H54 (cell line): ENCODE measurements at regions not wholly inside any gene's neighbourhood (a gene's known extent, or its start where the extent isn't known, plus 50 kb on each side); places are given as distances from the start of the nearest gene placed in this dataset.
"Not testable (repeated sequence)": the region's sequence is repeated elsewhere in the genome, so short reads cannot be mapped to it uniquely, and the experiment has no call there.

Experiments
- DNase-seq: peaks from one replicate; pipeline ENCODE4 v3.0.0; 2011; ENCODE audit warnings: low spot score, mixed read lengths; ENCODE audit not compliant: insufficient read length
- FAIRE-seq: peaks from 3 replicates; lab custom pipeline; 2011; peaks lifted over from hg19 to GRCh38; lab: Jason Lieb, UNC
- POLR2A ChIP-seq: IDR thresholded peaks from 2 replicates; pipeline ENCODE4 v1.6.1; 2011; ENCODE audit warnings: low read depth, mild to moderate bottlenecking, low read length

DNA sequence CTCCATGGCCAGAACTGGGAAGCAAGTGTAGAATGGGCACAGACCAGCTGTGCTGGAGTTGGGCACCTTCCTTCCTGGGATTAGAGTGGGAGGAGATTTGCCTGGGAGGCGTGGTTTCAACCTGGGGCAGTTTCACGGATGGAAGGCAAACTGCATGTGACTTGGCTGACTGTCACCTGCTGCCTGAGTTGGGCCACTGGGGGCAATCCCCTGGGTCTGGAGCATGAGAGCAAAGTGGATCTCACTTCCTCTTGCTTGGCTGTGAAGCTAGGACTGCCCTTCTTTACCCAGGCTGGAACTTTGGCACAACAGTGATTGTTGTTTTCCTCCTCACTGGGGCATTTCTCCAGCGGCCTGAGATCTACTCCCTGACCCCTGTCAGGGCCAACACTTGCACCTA lies 1247.0 kb upstream of the EPHA6 start:
- no peak for TF ChIP-seq POLR2A
- FAIRE-seq (no peak), DNase-seq (no peak)

DNA sequence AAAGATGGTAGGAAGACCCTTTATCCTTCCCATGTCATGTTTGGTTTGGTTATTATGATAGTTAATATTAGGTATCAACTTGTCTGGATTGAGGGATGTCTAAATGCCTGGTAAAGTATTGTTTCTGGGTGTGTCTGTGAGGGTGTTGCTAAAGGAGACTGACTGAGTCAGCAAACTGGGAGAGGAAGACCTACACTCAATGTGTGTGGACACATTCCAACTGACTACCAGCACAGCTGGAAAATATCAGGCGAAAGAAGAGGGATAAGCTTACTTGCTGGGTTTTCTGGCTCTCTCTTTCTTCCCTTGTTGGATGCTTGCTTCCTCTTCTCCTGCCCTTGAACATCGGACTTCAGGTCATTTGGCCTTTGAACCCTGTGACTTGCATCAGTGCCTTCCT lies 1227.6 kb upstream of the EPHA6 start:
- no peak for TF ChIP-seq POLR2A
- DNase-seq (no peak), FAIRE-seq (peak; percentile 62)

DNA sequence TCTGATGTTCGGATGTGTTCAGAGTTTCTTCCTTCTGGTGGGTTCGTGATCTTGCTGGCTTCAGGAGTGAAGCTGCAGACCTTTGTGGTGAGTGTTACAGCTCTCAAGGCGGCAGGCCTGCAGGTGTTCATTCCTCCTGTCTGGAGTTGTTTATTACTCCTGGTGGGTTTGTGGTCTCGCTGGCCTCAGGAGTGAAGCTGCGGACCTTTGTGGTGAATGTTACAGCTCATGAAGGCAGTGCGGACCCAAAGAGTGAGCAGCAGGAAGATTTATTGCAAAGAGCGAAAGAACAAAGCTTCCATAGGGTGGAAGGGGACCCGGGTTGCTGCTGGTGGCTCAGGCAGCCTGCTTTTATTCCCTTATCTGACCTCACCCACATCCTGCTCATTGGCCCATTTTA lies 1226.8 kb upstream of the EPHA6 start:
- not testable (repeated sequence) for DNase-seq, FAIRE-seq

DNA sequence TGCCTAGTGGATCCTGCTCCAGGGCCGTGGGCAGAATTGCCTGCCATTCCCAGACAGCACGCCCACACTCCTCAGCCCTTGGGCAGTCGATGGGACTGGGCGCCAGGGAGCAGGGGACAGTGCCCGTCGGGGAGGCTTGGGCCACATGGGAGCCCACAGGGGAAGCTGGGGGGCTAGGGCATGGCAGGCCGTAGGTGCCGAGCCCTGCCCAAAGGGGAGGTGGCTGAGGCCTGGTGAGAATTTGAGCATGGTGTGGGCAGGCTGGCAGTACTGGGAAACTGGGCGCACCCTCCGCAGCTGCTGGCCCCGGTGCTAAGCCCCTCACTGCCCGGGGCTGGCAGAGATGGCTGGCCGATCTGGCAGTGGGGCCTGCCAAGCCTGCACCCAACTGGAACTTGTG lies 1225.9 kb upstream of the EPHA6 start:
- no peak for TF ChIP-seq POLR2A
- no peak for DNase-seq
- FAIRE-seq = no peak

DNA sequence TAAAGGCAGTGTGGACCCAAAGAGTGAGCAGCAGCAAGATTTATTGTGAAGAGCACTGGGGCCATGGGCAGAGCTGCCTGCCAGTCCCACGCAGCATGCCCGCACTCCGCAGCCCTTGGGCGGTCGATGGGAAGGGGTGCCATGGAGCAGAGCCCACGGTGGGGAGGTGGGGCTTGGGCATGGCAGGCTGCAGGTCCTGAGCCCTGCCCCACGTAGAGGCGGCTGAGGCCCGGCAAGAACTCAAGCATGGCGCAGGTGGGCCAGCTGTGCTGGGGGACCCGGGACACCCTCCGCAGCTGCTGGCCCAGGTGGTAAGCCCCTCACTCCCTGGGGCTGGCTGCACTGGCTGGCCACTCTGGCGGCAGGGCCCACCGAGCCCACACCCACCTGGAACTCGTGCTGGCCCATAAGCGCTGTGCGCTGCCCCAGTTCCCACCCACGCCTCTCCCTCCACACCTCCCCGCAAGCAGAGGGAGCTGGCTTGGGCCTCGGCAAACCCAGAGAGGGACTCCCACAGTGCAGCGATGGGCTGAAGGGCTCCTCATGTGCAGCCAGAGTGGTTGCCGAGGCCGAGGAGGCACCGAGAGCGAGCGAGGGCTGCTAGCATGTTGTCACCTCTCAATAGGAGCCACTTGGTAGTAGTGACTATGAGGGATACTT lies 1218.8 kb upstream of the EPHA6 start:
- no peak for TF ChIP-seq POLR2A
- FAIRE-seq (no peak), DNase-seq (no peak)

DNA sequence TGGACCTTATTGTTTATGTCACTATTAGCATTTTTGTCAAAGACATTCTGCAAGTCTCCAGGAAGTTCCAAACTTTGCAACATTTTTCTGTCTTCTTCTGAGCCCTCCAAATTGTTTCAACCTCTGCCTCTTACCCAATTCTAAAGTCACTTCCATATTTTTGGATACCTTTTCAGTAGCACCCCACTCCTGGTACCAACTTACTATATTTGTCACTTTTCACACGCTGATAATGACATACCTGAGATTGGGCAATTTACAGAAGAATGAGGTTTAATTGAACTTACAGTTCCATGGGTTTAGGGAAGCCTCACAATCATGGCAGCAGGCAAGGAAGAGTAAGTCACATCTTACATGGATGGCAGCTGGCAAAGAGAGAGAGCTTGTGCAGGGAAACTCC lies 1206.5 kb upstream of the EPHA6 start:
- FAIRE-seq = no peak
- no peak for TF ChIP-seq POLR2A
- no peak for DNase-seq

DNA sequence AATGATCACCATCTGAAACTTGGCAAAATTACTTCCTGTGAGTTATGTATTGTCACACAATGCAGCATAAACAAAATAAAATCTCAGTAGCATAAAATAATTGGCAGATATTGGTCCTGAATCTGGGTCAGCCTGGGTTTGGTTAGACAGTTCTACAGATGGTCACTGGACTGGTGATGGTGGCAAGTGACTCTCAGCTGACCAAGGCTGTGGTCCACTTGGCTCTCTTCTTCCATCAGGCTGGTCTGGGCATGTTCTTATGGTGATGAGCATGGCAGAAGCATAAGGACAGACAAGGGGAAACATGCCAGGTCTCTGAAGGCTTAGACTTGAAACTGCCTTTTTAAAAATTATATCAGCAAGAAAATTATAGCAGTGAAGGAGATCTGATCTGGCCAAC lies 1205.0 kb upstream of the EPHA6 start:
- DNase-seq (no peak), FAIRE-seq (no peak)
- TF ChIP-seq POLR2A = no peak

DNA sequence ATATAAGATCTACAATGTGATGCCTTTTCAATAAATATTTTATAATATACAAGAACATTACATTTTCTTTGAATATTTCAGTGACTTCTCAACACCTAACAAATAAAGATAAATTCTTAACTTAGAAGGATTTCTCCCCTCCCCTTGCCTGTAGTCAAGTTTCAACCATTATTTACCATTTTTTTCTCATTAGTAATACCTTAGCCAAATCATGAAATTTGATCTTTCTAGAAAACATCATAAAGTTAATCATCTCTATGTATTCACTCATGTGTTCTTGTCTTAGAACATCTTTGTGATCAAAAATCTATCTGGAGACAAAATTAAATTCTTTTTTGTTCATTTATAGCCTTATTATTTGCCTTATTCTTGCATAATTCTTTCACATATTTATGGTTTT lies 1201.8 kb upstream of the EPHA6 start:
- no peak for TF ChIP-seq POLR2A
- FAIRE-seq (no peak), DNase-seq (no peak)

DNA sequence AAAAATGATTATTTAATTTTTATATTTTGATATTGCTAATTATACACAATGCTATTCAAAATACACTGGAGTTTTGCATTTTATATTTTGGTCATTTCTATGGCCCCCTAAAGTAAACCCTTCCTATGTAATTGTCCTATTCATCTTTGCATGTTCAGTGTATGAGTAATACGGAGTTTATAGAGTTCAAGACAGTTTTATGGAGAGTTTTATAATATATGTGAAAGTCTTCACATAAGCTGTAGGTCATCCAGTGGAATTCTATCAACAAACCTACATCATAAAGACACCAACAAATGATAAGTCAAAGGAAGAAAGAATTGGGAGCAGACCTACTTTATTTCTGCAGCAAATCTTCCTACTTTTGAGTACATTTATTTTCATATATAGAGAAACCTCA lies 1200.4 kb upstream of the EPHA6 start:
- DNase-seq = no peak
- TF ChIP-seq POLR2A = no peak
- no peak for FAIRE-seq

DNA sequence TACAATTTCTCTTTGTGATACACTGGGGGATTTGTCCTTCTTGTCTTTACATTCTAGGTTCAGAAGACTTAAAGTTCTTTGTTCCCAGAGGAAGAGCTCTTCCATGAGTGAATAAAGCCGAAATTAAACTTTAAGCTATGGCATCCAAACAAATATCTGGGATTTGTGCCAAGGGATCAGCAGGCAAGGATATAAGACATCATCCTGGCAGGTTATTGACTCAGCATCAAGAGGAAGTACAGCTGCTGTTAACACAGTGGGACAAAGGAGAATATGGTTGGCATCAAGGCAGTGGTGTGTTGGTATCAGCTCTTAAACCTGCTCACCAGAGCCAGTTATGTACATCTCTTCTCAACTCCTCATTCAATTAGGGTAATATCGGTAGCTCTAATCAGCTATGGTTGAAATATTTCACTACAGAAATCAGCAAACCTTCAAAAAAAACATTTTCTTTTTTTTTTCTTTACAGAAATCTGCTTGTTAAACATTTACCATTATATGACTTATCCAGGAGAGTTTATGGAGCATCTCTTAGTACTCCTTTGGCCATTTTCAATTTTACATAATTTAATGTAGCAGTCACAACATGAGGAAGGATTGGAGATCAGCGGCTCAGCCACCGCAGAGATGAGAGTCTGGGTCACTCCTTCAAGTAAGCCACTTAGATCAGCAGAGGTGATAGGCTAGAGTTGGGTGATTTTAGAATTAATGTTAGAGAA lies 1198.6 kb upstream of the EPHA6 start:
- FAIRE-seq (peak; percentile 89), DNase-seq (no peak)
- TF ChIP-seq POLR2A = no peak

DNA sequence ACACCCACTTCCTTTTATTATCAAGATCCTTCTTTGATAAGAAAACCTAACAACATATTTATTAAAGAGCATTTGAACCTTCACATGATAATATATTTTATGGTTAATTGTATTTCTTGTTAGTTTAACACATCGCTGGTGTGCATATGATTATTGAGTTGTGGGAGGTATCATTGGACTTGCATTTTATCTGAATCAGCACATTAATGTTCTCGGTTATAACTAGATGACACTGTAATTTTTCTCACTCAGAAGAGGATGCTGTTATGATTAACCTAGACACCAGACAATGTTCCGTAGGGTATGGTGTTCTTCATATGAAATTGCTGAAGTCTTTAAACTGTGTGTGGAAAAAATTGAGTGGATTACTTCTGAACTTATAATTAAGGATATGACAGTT lies 1188.3 kb upstream of the EPHA6 start:
- DNase-seq (no peak), FAIRE-seq (no peak)
- TF ChIP-seq POLR2A = no peak

DNA sequence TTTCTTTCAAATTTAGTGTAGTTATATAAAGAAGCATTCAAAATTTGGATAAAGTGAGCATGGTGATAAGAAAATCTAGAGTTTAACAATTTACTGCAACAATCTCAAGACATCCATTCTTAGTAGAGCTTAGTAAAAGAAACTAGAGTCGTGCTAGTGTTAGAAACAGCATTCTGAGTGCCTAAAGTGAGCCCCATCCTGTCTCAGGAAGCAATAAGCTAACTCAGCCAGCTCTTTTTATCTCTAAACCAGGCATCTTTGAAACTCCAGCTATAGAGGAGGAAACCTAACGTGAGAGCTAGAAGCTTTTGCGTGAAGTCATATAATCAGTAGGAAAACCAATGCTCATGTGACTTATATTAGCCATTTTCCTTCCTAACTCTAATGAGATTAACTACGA lies 1187.1 kb upstream of the EPHA6 start:
- DNase-seq (no peak), FAIRE-seq (no peak)
- TF ChIP-seq POLR2A = no peak

DNA sequence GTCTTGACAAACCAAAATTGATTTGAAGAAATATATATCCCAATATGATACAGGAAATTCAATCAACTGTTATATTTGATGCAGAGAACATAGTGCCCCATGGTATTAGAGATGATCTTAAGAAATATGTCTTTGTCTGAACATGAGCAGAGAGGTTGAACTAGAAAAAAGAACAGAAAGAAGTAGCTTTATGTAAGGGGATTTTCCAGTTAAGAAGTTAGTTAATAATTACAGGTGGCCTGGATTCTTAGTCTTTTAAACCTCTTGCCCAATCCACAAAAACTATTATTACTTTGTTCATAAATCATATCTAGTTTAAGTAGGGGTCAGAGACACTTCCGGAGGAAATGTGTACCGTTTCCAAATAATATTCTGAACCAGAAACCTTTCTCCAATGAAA lies 1186.7 kb upstream of the EPHA6 start:
- no peak for TF ChIP-seq POLR2A
- FAIRE-seq = no peak

DNA sequence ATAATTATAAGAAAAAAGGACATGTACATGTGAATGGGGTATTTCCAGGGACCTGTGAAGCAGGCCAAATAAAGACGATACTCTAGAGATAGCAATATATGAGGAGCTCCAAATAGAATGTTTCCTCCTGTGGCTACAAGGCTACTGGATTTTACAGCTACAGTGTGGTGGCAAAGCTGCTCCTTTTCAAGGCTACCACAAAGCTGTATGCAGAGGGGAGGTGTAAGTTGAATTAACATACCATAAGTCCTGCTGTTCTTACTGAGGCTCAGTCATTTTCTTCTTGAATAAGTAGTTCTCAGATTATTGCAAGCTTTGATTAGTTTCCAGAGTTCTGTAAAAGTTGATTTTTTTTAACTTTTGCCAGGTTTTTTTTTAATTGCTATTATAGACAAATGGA lies 1184.6 kb upstream of the EPHA6 start:
- no peak for TF ChIP-seq POLR2A
- no peak for FAIRE-seq
- no peak for DNase-seq

More for the DNA sequence above, 1186.7 kb upstream of the EPHA6 start:
- no peak for DNase-seq

DNA sequence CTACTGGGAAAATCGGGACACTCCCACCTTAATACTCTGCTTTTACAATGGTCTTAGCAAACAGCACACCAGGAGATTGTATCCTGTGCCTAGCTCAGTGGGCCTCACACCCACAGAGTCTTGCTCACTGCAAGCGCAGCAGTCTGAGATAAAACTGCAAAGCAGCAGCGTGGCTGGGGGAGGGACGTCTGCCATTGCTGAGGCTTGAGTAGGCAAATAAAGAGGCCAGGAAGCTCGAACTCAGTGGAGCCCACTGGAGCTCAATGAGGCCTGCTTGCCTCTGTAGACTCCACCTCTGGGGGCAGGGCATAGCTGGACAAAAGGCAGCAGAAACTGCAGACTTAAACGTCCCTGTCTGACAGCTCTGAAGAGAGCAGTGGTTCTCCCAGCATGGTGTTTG lies 1169.1 kb upstream of the EPHA6 start:
- no peak for TF ChIP-seq POLR2A
- FAIRE-seq = no peak
- DNase-seq = no peak
